Thymus (tissue), 11 donors: ENCODE measurements at regions not wholly inside any gene's neighbourhood (a gene's known extent, or its start where the extent isn't known, plus 50 kb on each side); places are given as distances from the start of the nearest gene placed in this dataset.

Experiments used
- DNase-seq, 9 donors: peaks; one replicate each; pipeline ENCODE4 v3.0.0-alpha.2; 2013; ENCODE audit warnings: low spot score in 9 of 9, low read depth in 6 of 9, missing footprints in 1 of 9
- H3K27ac ChIP-seq, 2 donors: one replicate each; pipeline ENCODE4 v1.5.1; 2013; ENCODE audit warnings: control low read depth in 1 of 2, low read depth in 1 of 2, low read length in 1 of 2, mild to moderate bottlenecking in 1 of 2, moderate library complexity in 1 of 2
- H3K27me3 ChIP-seq, 2 donors: one replicate each; pipeline ENCODE4 v1.5.1; 2013; ENCODE audit warnings: low read length in 1 of 2; ENCODE audit not compliant: control insufficient read depth in 2 of 2, insufficient read depth in 1 of 2
- H3K36me3 ChIP-seq, 2 donors: one replicate each; pipeline ENCODE4 v1.5.1; 2013; ENCODE audit warnings: low read length in 1 of 2, mild to moderate bottlenecking in 1 of 2, moderate library complexity in 1 of 2; ENCODE audit not compliant: control insufficient read depth in 2 of 2, insufficient read depth in 2 of 2
- H3K4me1 ChIP-seq, 2 donors: one replicate each; pipeline ENCODE4 v1.5.1; 2013; ENCODE audit warnings: low read length in 2 of 2; ENCODE audit not compliant: control insufficient read depth in 2 of 2, insufficient read depth in 2 of 2
- H3K4me3 ChIP-seq, 2 donors: one replicate each; pipeline ENCODE4 v1.5.1; 2013; ENCODE audit warnings: low read length in 2 of 2, control low read depth in 1 of 2, mild to moderate bottlenecking in 1 of 2
- H3K9me3 ChIP-seq, 2 donors: one replicate each; pipeline ENCODE4 v1.5.1; 2013; ENCODE audit warnings: low read length in 1 of 2, mild to moderate bottlenecking in 1 of 2; ENCODE audit not compliant: control insufficient read depth in 2 of 2, insufficient read depth in 1 of 2
- whole genome bisulfite sequencing: extraction: QIAGEN DNeasy Blood & Tissue Kit; methylation state at CpG from one replicate; pipeline ENCODE4 v1.1.7; 2013; 5-methylcytosine and 5-hydroxymethylcytosine counted together
- donor health status: healthy.

DNA sequence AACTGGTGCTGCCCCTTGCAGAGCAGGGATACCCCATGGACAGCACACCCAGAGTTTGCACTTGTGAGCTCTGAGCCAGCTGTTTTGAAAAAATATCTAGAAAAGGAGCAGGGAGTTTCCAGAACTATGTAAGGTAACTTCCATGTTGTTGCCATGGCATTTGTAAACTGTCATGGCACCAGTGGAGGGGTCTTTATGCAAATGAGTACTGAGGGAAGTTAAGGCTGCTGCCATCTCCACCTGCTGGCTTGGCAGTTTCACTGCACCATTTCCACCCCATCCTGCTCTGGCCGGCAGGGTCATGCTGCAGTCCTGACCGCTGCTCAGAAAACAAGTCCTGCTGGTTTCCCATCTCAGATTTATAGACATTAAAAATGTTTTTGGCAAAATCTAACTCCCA, 52.3 kb upstream of the SNTG2 start:
- Histone ChIP-seq H3K27ac (no peak overlapping the region), H3K36me3 (no peaks in the 10 kb centered on the region), H3K9me3 (peaks cover 0 to 12% of the 10 kb centered on the region in 2 donors), H3K4me3 (no peak overlapping the region), H3K4me1 (no peaks in the 10 kb centered on the region), H3K27me3 (no peaks in the 10 kb centered on the region)
- no peak for DNase-seq
- WGBS = 86% methylated on average over 2 of the region's 2 CpGs

DNA sequence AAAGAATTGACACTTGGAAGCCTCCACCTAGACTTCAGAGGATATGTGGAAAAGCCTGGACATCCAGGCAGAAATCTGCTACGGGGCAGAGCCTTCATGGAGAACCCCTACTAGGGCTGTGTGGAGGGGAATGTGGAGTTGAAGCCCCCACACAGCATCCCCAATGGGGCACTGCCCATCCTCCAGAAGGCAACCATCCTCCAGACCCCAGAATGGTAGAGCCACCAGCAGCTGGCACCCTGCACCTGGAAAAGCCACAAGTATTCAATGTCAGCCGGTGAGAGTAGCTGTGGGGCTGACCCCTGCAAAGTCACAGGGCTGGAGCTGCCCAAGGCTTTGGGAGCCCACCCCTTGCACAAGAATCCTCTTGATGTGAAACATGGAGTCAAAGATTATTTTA, 53.6 kb upstream of the SNTG2 start:
- DNase-seq = no peak
- H3K4me1 ChIP-seq = no peaks in the 10 kb centered on the region
- H3K27ac ChIP-seq = no peak overlapping the region
- peaks cover 0 to 21% of the 10 kb centered on the region in 2 donors for H3K9me3 ChIP-seq
- no peaks in the 10 kb centered on the region for H3K36me3 ChIP-seq
- H3K4me3 ChIP-seq = no peak overlapping the region
- WGBS = 94% methylated on average over 2 of the region's 2 CpGs
- no peaks in the 10 kb centered on the region for H3K27me3 ChIP-seq

DNA sequence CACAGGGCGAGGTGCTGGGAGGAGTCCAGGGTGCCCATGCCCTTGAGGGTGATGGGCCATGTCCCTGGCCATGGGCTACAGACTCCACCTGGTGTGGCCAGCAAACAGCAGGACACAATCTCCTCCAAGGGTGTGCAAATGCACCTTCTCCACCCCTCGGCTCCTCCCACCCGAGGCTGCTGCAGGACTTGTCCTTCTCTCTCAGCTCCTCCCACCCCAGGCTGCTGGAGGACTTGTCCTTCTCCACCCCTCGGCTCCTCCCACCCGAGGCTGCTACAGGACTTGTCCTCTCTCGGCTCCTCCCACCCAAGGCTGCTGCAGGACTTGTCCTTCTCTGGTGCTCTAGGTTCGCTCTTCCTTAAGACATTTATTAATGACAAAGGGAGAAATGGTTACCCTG, 57.3 kb upstream of the SNTG2 start:
- H3K27me3 ChIP-seq = no peaks in the 10 kb centered on the region
- H3K9me3 ChIP-seq = peaks cover 0 to 21% of the 10 kb centered on the region in 2 donors
- H3K36me3 ChIP-seq = no peaks in the 10 kb centered on the region
- no peak for DNase-seq
- no peak overlapping the region for H3K4me3 ChIP-seq
- H3K27ac ChIP-seq = no peak overlapping the region
- H3K4me1 ChIP-seq = no peaks in the 10 kb centered on the region
- WGBS = 58% methylated on average over 7 of the region's 7 CpGs

DNA sequence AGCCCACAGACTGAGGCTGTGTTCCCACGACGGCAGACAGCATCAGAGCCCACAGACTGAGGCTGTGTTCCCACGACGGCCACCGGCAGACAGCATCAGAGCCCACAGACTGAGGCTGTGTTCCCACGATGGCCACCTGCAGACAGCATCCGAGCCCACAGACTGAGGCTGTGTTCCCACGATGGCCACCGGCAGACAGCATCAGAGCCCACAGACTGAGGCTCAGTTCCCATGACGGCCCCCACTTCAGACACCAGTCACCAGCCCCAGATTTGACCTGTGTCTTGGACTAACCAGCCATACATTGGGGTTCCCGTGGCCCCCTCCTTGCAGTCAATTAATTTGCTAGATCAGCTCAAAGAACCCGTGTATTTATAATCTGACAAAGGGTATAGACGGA, 57.8 kb upstream of the SNTG2 start:
- Histone ChIP-seq H3K36me3 (no peaks in the 10 kb centered on the region), H3K27me3 (no peaks in the 10 kb centered on the region), H3K4me3 (no peak overlapping the region), H3K4me1 (no peaks in the 10 kb centered on the region), H3K27ac (no peak overlapping the region), H3K9me3 (peaks cover 0 to 21% of the 10 kb centered on the region in 2 donors)
- 60% methylated on average over 13 of the region's 13 CpGs for WGBS
- DNase-seq = no peak

DNA sequence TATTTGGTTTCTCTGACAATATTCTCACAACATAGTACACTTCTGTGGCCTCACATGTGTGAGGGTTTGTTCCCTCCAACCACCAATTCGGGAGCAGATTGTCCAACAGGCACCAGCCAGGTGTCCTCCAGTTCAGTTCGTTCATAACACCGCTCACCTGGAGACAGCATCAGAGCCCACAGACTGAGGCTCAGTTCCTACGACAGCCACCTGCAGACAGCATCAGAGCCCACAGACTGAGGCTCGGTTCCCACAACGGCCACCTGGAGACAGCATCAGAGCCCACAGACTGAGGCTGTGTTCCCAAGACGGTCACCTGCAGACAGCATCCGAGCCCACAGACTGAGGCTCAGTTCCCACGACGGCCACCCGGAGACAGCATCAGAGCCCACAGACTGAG, 58.2 kb upstream of the SNTG2 start:
- no peaks in the 10 kb centered on the region for H3K4me1 ChIP-seq
- peaks cover 0 to 21% of the 10 kb centered on the region in 2 donors for H3K9me3 ChIP-seq
- no peaks in the 10 kb centered on the region for H3K36me3 ChIP-seq
- no peaks in the 10 kb centered on the region for H3K27me3 ChIP-seq
- no peak overlapping the region for H3K4me3 ChIP-seq
- WGBS = 53% methylated on average over 11 of the region's 11 CpGs
- no peak for DNase-seq
- H3K27ac ChIP-seq = no peak overlapping the region

DNA sequence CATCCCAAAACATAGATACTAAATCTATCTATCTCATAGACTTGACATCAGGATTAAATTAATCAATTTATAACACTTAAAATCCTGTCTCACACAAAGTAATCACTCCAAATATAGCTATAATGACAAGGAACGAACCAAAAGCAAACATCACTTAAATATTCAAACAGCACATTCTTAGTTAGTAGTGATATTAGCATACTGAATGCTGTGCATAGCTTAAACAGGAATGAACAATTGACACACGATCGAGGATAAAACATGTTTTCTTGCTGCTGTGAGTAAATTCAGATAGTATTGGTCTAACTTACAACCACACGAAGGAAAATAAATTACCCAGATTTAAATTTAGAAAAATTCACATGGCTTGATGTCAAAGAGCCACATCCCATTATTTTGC, 58.9 kb upstream of the SNTG2 start:
- Histone ChIP-seq H3K4me3 (no peak overlapping the region), H3K27ac (no peak overlapping the region), H3K9me3 (peaks cover 0 to 16% of the 10 kb centered on the region in 2 donors), H3K27me3 (no peaks in the 10 kb centered on the region), H3K4me1 (no peaks in the 10 kb centered on the region), H3K36me3 (no peaks in the 10 kb centered on the region)
- WGBS = 86% methylated on average over 4 of the region's 4 CpGs
- DNase-seq = no peak

DNA sequence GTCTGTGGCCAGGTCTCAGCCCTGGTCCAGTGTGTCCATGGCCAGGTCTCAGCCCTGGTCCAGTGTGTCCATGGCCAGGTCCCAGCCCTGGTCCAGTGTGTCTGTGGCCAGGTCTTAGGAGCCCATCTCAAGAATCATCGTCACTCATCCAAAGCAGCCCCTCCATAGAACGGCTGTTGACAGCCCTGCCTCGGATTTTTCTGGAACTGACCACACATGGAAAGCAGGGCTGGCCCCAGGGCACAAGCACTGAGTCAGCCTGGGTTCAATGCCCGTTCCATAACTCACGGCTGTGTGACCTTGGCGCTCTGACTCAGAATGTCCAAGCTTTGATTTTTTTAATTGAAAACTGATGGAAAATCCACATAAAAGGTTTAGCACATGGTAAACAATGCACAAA, 59.9 kb upstream of the SNTG2 start:
- H3K27ac ChIP-seq = no peak overlapping the region
- H3K4me1 ChIP-seq = no peaks in the 10 kb centered on the region
- no peaks in the 10 kb centered on the region for H3K36me3 ChIP-seq
- no peak for DNase-seq
- H3K4me3 ChIP-seq = no peak overlapping the region
- WGBS = 93% methylated on average over 6 of the region's 6 CpGs
- H3K27me3 ChIP-seq = no peaks in the 10 kb centered on the region
- peaks cover 0 to 20% of the 10 kb centered on the region in 2 donors for H3K9me3 ChIP-seq

DNA sequence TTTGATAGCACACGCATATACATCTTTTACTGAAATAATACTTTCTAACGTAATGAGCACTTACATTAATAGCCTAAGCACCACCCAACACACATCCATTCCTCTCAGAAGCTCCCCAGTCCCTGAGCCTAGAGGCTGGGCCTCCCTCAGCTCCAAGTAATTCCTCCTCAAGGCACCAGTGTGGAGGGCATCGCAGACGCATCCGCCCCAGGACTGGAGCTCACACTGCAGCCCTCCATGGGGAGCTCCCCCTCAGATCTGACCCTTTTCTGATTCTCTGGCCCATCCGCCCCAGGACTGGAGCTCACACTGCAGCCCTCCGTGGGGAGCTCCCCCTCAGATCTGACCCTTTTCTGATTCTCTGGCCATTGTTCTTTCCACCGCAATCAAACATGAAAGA, 60.4 kb upstream of the SNTG2 start:
- H3K27me3 ChIP-seq = no peaks in the 10 kb centered on the region
- H3K4me1 ChIP-seq = no peaks in the 10 kb centered on the region
- H3K36me3 ChIP-seq = no peaks in the 10 kb centered on the region
- no peak for DNase-seq
- H3K9me3 ChIP-seq = peaks cover 0 to 20% of the 10 kb centered on the region in 2 donors
- H3K27ac ChIP-seq = no peak overlapping the region
- H3K4me3 ChIP-seq = no peak overlapping the region
- WGBS = 90% methylated on average over 8 of the region's 8 CpGs

DNA sequence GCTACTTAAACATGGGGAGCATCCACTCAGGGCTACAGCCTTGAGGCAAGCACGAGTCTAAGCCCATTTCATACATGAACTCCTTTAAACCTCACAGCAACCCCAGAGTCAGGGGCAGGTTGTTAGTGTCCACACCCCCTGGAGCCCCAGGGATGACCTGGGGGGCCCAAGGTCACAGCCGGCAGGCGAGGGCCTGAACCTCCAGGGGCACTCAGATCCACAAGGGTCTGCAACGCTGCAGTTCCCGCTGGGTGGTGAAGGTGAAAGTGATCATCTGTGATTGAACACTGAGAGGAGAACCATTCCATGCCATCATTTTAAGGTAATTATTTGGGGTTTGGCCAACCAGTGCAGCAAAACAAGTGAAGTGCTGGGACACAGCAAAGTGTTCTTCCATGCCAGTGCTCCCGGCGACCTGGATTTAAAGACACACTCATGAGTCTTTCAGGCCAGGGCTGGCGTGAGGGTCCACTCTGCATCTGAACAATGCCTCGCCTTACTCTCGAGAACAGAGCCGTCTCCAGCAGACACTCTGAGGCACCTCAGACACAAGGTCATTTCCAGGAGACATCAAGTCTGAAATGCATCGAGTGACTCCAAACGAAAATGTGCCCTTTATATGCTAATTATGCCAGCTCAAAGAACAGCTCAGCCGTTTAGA, 61.6 kb upstream of the SNTG2 start:
- no peaks in the 10 kb centered on the region for H3K4me1 ChIP-seq
- peaks cover 0 to 5% of the 10 kb centered on the region in 2 donors for H3K27me3 ChIP-seq
- H3K36me3 ChIP-seq = no peaks in the 10 kb centered on the region
- 85% methylated on average over 14 of the region's 14 CpGs for WGBS
- H3K9me3 ChIP-seq = peaks cover 0 to 20% of the 10 kb centered on the region in 2 donors
- no peak overlapping the region for H3K4me3 ChIP-seq
- H3K27ac ChIP-seq = no peak overlapping the region
- DNase-seq = no peak
